Heart left ventricle (tissue), 16 donors: ENCODE measurements at regions not wholly inside any gene's neighbourhood (a gene's known extent, or its start where the extent isn't known, plus 50 kb on each side); places are given as distances from the start of the nearest gene placed in this dataset.

Experiments
- ATAC-seq, 4 donors: fragments of 200-7000 bp; cut with Tn5 transposase; one replicate each; pipeline ENCODE4 v1.9.1; 2020 to 2022; ENCODE audit warnings: moderate library complexity in 4 of 4, mild to moderate bottlenecking in 3 of 4, moderate number of reproducible peaks in 1 of 4
- DNase-seq, 5 donors: peaks; one replicate each; pipeline ENCODE4 v3.0.0-alpha.2; 2020
- H3K27ac ChIP-seq, 12 donors: fragments of 200-600 bp; sonication (generic) in 4 of 12; one replicate each; pipeline versions ENCODE4 v1.5.0 to v1.8.0; 2016 to 2022; ENCODE audit warnings: mild to moderate bottlenecking in 2 of 12
- H3K27me3 ChIP-seq, 9 donors: fragments of 200-600 bp; sonication (generic) in 2 of 9; one replicate each; pipeline versions ENCODE4 v1.5.1 to v1.8.0; 2016 to 2022; ENCODE audit warnings: mild to moderate bottlenecking in 3 of 9
- H3K36me3 ChIP-seq, 9 donors: fragments of 200-600 bp; sonication (generic) in 2 of 9; one replicate each; pipeline versions ENCODE4 v1.5.0 to v1.8.0; 2018 to 2022; ENCODE audit warnings: mild to moderate bottlenecking in 2 of 9
- H3K4me1 ChIP-seq, 12 donors: fragments of 200-600 bp; sonication (generic) in 4 of 12; one replicate each; pipeline versions ENCODE4 v1.5.0 to v1.8.0; 2016 to 2022; ENCODE audit warnings: mild to moderate bottlenecking in 3 of 12
- H3K4me3 ChIP-seq, 12 donors: fragments of 200-600 bp; sonication (generic) in 4 of 12; one replicate each; pipeline versions ENCODE4 v1.5.0 to v1.8.0; 2017 to 2022; ENCODE audit warnings: mild to moderate bottlenecking in 9 of 12, moderate library complexity in 4 of 12
- H3K9me3 ChIP-seq, 12 donors: fragments of 200-600 bp; sonication (generic) in 4 of 12; one replicate each; pipeline versions ENCODE4 v1.5.0 to v1.8.0; 2016 to 2022; ENCODE audit warnings: mild to moderate bottlenecking in 1 of 12
- POLR2A ChIP-seq, 2 donors: fragments of 450-650 bp; IDR thresholded peaks; one replicate each; pipeline ENCODE4 v1.6.1; 2017; ENCODE audit warnings: antibody characterized with exemption in 2 of 2, mild to moderate bottlenecking in 2 of 2, moderate library complexity in 2 of 2
- WGBS, 4 donors: extraction: QIAGEN DNeasy Blood & Tissue Kit in 2 of 4; methylation state at CpG; one replicate each; pipeline versions ENCODE4 v1.1.5 to v1.1.7; 2013 to 2018; 5-methylcytosine and 5-hydroxymethylcytosine counted together
- intact Hi-C, 10 donors: fragments of 100-400 bp; cut with DNase I; formaldehyde crosslinking; loops; one replicate each; pipeline versions ENCODE4 v1.11.1 to v1.14.2; 2022
- TF ChIP-seq, protein P1 (sequence below), 12 donors: fragments of 200-600 bp; sonication (generic) in 4 of 12; IDR thresholded peaks; one replicate each; pipeline versions ENCODE4 v1.5.0 to v1.8.0; 2018 to 2022; ENCODE audit warnings: antibody characterized with exemption in 12 of 12, mild to moderate bottlenecking in 5 of 12
- donor health status: ischemic (EF 13 %, LVEDD 7.1; RV severe dilation, severe dysfunction).
- donor health status: healthy with polysubstance abuse.
- donor health status: DM: no; HTN: yes; CAD: no.
- donor health status: DM: no; HTN: no; CAD: no.
- donor health status: ischemic (EF 25% LVEDD 6.9; RV normal size, moderate dysfunction).
- donor health status: ischemic (EF 25% LVEDD 5.7; RV mildly dilated, moderate dysfunction).
- donor health status: healthy.
- donor health status: DM: yes; HTN: yes; CAD: no.
- donor health status: ischemic (EF 35%, LVEDD 5.7; RV mildly dilated, moderate dysfunction).
- donor health status: nonischemic (EF 11% LVEDD 7.7; RV severe dilation, severe dysfunction).
- donor health status: DM: yes; HTN: yes; CAD: no.
- donor health status: PGD.
- donor health status: ischemic (EF 29% LVEDD 5.4; RV normal size, mild dysfunction).
- donor health status: nonischemic (EF 23%, LVEDD 6.1; RV moderate dilation, normal function).

DNA sequence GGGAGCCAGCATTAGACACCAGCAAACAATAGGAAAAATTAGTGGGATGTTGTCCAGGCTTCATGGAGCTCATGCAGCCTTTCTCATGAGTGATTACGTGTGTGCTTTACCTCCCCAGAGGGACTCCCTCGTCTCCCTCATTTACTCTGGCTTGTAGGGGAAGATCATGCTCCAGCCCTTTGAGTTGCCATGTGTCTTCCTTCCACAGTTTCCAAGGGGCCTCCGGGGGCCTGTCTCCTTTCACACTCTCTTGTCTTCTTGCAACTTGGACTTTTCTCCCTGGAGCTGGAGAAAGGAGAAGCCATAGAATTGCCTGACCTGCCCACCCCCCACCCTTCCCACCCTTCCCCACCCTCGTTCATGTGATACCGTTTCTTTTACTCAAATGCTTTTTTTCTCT is 98.7 kb downstream of the FAM43A start:
- H3K9me3 ChIP-seq, result no peaks in the 10 kb centered on the region
- ATAC-seq (no peak), DNase-seq (no peak)
- no peaks in the 10 kb centered on the region for H3K36me3 ChIP-seq
- no peak for TF ChIP-seq POLR2A (IDR thresholded peaks at IDR 0.05)
- TF ChIP-seq, protein P1, sequence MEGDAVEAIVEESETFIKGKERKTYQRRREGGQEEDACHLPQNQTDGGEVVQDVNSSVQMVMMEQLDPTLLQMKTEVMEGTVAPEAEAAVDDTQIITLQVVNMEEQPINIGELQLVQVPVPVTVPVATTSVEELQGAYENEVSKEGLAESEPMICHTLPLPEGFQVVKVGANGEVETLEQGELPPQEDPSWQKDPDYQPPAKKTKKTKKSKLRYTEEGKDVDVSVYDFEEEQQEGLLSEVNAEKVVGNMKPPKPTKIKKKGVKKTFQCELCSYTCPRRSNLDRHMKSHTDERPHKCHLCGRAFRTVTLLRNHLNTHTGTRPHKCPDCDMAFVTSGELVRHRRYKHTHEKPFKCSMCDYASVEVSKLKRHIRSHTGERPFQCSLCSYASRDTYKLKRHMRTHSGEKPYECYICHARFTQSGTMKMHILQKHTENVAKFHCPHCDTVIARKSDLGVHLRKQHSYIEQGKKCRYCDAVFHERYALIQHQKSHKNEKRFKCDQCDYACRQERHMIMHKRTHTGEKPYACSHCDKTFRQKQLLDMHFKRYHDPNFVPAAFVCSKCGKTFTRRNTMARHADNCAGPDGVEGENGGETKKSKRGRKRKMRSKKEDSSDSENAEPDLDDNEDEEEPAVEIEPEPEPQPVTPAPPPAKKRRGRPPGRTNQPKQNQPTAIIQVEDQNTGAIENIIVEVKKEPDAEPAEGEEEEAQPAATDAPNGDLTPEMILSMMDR (IDR thresholded peaks at IDR 0.05), result no peak
- peaks cover 0 to 37% (median 20%) of the 10 kb centered on the region in 12 donors for H3K4me1 ChIP-seq
- intact Hi-C loops, result loop anchor here in 4 of 10 donors (5.0 to 10.0 kb wide), 3 partner anchors 68 to 320 kb away; no protein-coding TSS in a partner anchor
- no peaks in the 10 kb centered on the region for H3K27me3 ChIP-seq
- no peak overlapping the region for H3K27ac ChIP-seq
- no peak overlapping the region for H3K4me3 ChIP-seq
- 63 to 86% (median 78%) methylated on average over 5 of the region's 5 CpGs for WGBS, 4 donors

GRCh38 chr3:194785315-194785714 is 99.6 kb downstream of the FAM43A start:
- Histone ChIP-seq H3K4me1 (peaks cover 0 to 29% (median 16%) of the 10 kb centered on the region in 12 donors), H3K27me3 (no peaks in the 10 kb centered on the region), H3K9me3 (no peaks in the 10 kb centered on the region), H3K4me3 (no peak overlapping the region), H3K36me3 (no peaks in the 10 kb centered on the region), H3K27ac (peak overlapping the region in 10 of 12 donors; percentile 3 to 57 (median 30))
- intact Hi-C loops, result loop anchor here in 4 of 10 donors (5.0 to 10.0 kb wide), 4 partner anchors 79 to 319 kb away; no protein-coding TSS in a partner anchor
- DNase-seq, result no peak
- TF ChIP-seq, protein P1 (IDR thresholded peaks at IDR 0.05), result peak in 1 of 12 donors; percentile 28
- no peak for TF ChIP-seq POLR2A (IDR thresholded peaks at IDR 0.05)
- ATAC-seq, result peak; percentile 44 to 71 (median 63)
- 30 to 38% (median 34%) methylated on average over 4 of the region's 4 CpGs for WGBS, 4 donors

- no peak overlapping the region for H3K27ac ChIP-seq
- TF ChIP-seq POLR2A (IDR thresholded peaks at IDR 0.05), result no peak
- TF ChIP-seq, protein P1 (IDR thresholded peaks at IDR 0.05), result no peak
- ATAC-seq, result no peak
- intact Hi-C loops, result loop anchor here in 4 of 10 donors (5.0 to 10.0 kb wide), 4 partner anchors 78 to 318 kb away; no protein-coding TSS in a partner anchor
- no peaks in the 10 kb centered on the region for H3K36me3 ChIP-seq
- WGBS, 4 donors, result 97 to 100% (median 99%) methylated on average over 2 of the region's 2 CpGs
- no peaks in the 10 kb centered on the region for H3K27me3 ChIP-seq
- H3K4me3 ChIP-seq, result no peak overlapping the region
- no peak for DNase-seq
- no peaks in the 10 kb centered on the region for H3K9me3 ChIP-seq
- H3K4me1 ChIP-seq, result peaks cover 0 to 29% (median 16%) of the 10 kb centered on the region in 12 donors
These were observed 101.4 kb downstream of the FAM43A start for GRCh38 chr3:194787072-194787471.

GRCh38 chr3:194787650-194788049 is 102.0 kb downstream of the FAM43A start:
- Histone ChIP-seq H3K4me1 (peaks cover 0 to 26% (median 16%) of the 10 kb centered on the region in 12 donors), H3K9me3 (no peaks in the 10 kb centered on the region), H3K4me3 (no peak overlapping the region), H3K36me3 (no peaks in the 10 kb centered on the region), H3K27me3 (no peaks in the 10 kb centered on the region), H3K27ac (no peak overlapping the region)
- intact Hi-C loops, result loop anchor here in 4 of 10 donors (5.0 to 10.0 kb wide), 4 partner anchors 77 to 317 kb away; no protein-coding TSS in a partner anchor
- DNase-seq (no peak), ATAC-seq (no peak)
- 94 to 98% (median 96%) methylated on average over 6 of the region's 6 CpGs for WGBS, 4 donors
- TF ChIP-seq, protein P1 (IDR thresholded peaks at IDR 0.05), result no peak
- no peak for TF ChIP-seq POLR2A (IDR thresholded peaks at IDR 0.05)
